ENCODE measurements at regions not wholly inside any gene's neighbourhood (a gene's known extent, or its start where the extent isn't known, plus 50 kb on each side); places are given as distances from the start of the nearest gene placed in this dataset.

- Histone ChIP-seq H3K23ac (ENCODE audit: insufficient read length, low read depth, low read length) (no peak overlapping the region), H3T11ph (ENCODE audit: low read length) (no peak overlapping the region), H3K27ac (ENCODE audit: insufficient read length, low read depth, low read length) (no peak overlapping the region), H3K4me2 (ENCODE audit: insufficient read depth, insufficient read length, low read length) (no peak overlapping the region), H2BK20ac (ENCODE audit: low read depth, low read length, poor library complexity, severe bottlenecking) (no peak overlapping the region), H4K5ac (ENCODE audit: insufficient read length, low read depth, low read length) (no peak overlapping the region), H3K4me1 (ENCODE audit: insufficient read depth, low read length) (no peaks in the 10 kb centered on the region), H3K27me3 (ENCODE audit: insufficient read depth, low read length) (no peaks in the 10 kb centered on the region), H4K91ac (ENCODE audit: insufficient read length, low read depth, low read length) (no peak overlapping the region), H2AK5ac (ENCODE audit: insufficient read length, low read length) (no peak overlapping the region), H3K23me2 (ENCODE audit: insufficient read length, low read depth, low read length, poor library complexity, severe bottlenecking) (no peaks in the 10 kb centered on the region), H3K79me2 (ENCODE audit: insufficient read depth, low read length) (no peaks in the 10 kb centered on the region), H2BK5ac (ENCODE audit: insufficient read length, low read length) (no peak overlapping the region), H3K18ac (ENCODE audit: insufficient read length, low read depth, low read length) (no peak overlapping the region), H3K56ac (ENCODE audit: insufficient read length, low read depth, low read length) (no peak overlapping the region), H2AFZ (ENCODE audit: low read length) (no peak overlapping the region), H4K20me1 (ENCODE audit: control insufficient read depth, insufficient read depth, insufficient read length) (no peaks in the 10 kb centered on the region), H3K14ac (ENCODE audit: insufficient read depth, low read length) (no peak overlapping the region), H3K79me1 (ENCODE audit: insufficient read depth, low read depth, low read length, poor library complexity, severe bottlenecking) (no peaks in the 10 kb centered on the region), H3K9ac (ENCODE audit: extremely low read depth, insufficient read length, low read length) (no peak overlapping the region), H3K9me3 (ENCODE audit: control insufficient read depth, low read depth, low read length) (no peaks in the 10 kb centered on the region), H2BK12ac (ENCODE audit: insufficient read length, low read depth, low read length) (no peak overlapping the region), H3K4ac (ENCODE audit: low read depth, low read length) (no peak overlapping the region), H2BK15ac (ENCODE audit: low read depth, low read length) (no peak overlapping the region), H4K8ac (replicated peaks; ENCODE audit: insufficient read length, low read depth, low read length) (no peak overlapping the region), H2BK120ac (ENCODE audit: low read depth, low read length, poor library complexity, severe bottlenecking) (no peak overlapping the region)
- H3K4me1 Mint-ChIP-seq: no peaks in the 10 kb centered on the region
- H3K9me3 Mint-ChIP-seq: no peaks in the 10 kb centered on the region
- no peak for DNase-seq
- H3K27ac Mint-ChIP-seq: no peak overlapping the region
- H3K36me3 Mint-ChIP-seq (ENCODE audit: insufficient read depth in 1 of 3, low read depth in 3 of 3): no peaks in the 10 kb centered on the region
- no CpG with 5 or more reads among the region's 5 CpGs for WGBS (ENCODE audit: extremely low coverage, insufficient read length, low lambda C conversion rate)
- TF ChIP-seq, protein P1, sequence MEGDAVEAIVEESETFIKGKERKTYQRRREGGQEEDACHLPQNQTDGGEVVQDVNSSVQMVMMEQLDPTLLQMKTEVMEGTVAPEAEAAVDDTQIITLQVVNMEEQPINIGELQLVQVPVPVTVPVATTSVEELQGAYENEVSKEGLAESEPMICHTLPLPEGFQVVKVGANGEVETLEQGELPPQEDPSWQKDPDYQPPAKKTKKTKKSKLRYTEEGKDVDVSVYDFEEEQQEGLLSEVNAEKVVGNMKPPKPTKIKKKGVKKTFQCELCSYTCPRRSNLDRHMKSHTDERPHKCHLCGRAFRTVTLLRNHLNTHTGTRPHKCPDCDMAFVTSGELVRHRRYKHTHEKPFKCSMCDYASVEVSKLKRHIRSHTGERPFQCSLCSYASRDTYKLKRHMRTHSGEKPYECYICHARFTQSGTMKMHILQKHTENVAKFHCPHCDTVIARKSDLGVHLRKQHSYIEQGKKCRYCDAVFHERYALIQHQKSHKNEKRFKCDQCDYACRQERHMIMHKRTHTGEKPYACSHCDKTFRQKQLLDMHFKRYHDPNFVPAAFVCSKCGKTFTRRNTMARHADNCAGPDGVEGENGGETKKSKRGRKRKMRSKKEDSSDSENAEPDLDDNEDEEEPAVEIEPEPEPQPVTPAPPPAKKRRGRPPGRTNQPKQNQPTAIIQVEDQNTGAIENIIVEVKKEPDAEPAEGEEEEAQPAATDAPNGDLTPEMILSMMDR (conservative IDR thresholded peaks at IDR 0.05): no peak
- H3K4me3 Mint-ChIP-seq: no peak overlapping the region
- no peaks in the 10 kb centered on the region for H3K27me3 Mint-ChIP-seq (ENCODE audit: low read depth)
These were observed 323.5 kb downstream of the ZNF326 start for GRCh38 chr1:90318431-90318830.
